WTC11 (cell line): ENCODE measurements at regions not wholly inside any gene's neighbourhood (a gene's known extent, or its start where the extent isn't known, plus 50 kb on each side); places are given as distances from the start of the nearest gene placed in this dataset.

Experiments
- ATAC-seq: fragments of 200-7000 bp; cut with Tn5 transposase; 2 replicates; pipeline ENCODE4 v1.10.0; 2021; ENCODE audit warnings: mild to moderate bottlenecking, moderate library complexity
- CTCF ChIA-PET: fragments of 300-600 bp; sonication (Branson Sonifier 250); formaldehyde crosslinking; loops from one replicate; lab custom pipeline; 2021; ENCODE audit warnings: antibody characterized with exemption; lab: Charles Lee
- POLR2A ChIA-PET: fragments of 350-600 bp; sonication (Branson Sonifier 250); formaldehyde crosslinking; loops from one replicate; lab custom pipeline; 2021; ENCODE audit warnings: antibody characterized with exemption; lab: Charles Lee
- DNase-seq: peaks from one replicate; pipeline ENCODE4 v3.0.0; 2021; ENCODE audit warnings: low spot score
- H3K27ac Mint-ChIP-seq: 2 replicates; pipeline ENCODE4 v1.8.0; 2021; ENCODE audit warnings: mixed read lengths
- H3K27me3 Mint-ChIP-seq: 2 replicates; pipeline ENCODE4 v1.8.0; 2021; ENCODE audit warnings: low read depth, mild to moderate bottlenecking, moderate library complexity, mixed read lengths
- H3K36me3 Mint-ChIP-seq: 2 replicates; pipeline ENCODE4 v1.8.0; 2021; ENCODE audit warnings: mixed read lengths
- H3K4me1 Mint-ChIP-seq: 2 replicates; pipeline ENCODE4 v1.8.0; 2022; ENCODE audit warnings: mixed read lengths
- H3K4me3 Mint-ChIP-seq: 2 replicates; pipeline ENCODE4 v1.8.0; 2021; ENCODE audit warnings: mild to moderate bottlenecking, moderate library complexity, mixed read lengths
- H3K9me3 Mint-ChIP-seq: 2 replicates; pipeline ENCODE4 v1.8.0; 2021; ENCODE audit warnings: mixed read lengths
- ARID4B ChIP-seq: sonication (generic); formaldehyde crosslinking; IDR thresholded peaks from 2 replicates; pipeline ENCODE4 v1.8.0; 2023; ENCODE audit warnings: missing genetic modification reagents, mild to moderate bottlenecking, borderline replicate concordance
- ATF1 ChIP-seq: sonication (generic); formaldehyde crosslinking; IDR thresholded peaks from 2 replicates; pipeline ENCODE4 v1.8.1; 2023; ENCODE audit warnings: mild to moderate bottlenecking, moderate library complexity, missing genetic modification reagents
- CTCF ChIP-seq: fragments of 200-600 bp; IDR thresholded peaks from 2 replicates; pipeline ENCODE4 v1.8.0; 2022; ENCODE audit warnings: antibody characterized with exemption
- E2F5 ChIP-seq: sonication (generic); formaldehyde crosslinking; IDR thresholded peaks from 2 replicates; pipeline ENCODE4 v1.8.1; 2022; ENCODE audit warnings: mild to moderate bottlenecking, moderate library complexity, missing genetic modification reagents
- FOXK1 ChIP-seq: sonication (generic); formaldehyde crosslinking; IDR thresholded peaks from 2 replicates; pipeline ENCODE4 v1.8.0; 2022; ENCODE audit warnings: mild to moderate bottlenecking, moderate library complexity, missing genetic modification reagents
- FOXP1 ChIP-seq: sonication (generic); formaldehyde crosslinking; IDR thresholded peaks from 2 replicates; pipeline ENCODE4 v1.8.0; 2022; ENCODE audit warnings: missing genetic modification reagents, mild to moderate bottlenecking, moderate library complexity, borderline replicate concordance
- GABPB1 ChIP-seq: sonication (generic); formaldehyde crosslinking; IDR thresholded peaks from 2 replicates; pipeline ENCODE4 v1.8.1; 2023; ENCODE audit warnings: mild to moderate bottlenecking, missing genetic modification reagents
- NR2C2 ChIP-seq: sonication (generic); formaldehyde crosslinking; IDR thresholded peaks from 2 replicates; pipeline ENCODE4 v1.8.0; 2022; ENCODE audit warnings: mild to moderate bottlenecking, missing genetic modification reagents
- NR3C1 ChIP-seq: sonication (generic); formaldehyde crosslinking; conservative IDR thresholded peaks from 2 replicates; pipeline ENCODE4 v1.8.1; 2023; ENCODE audit warnings: low read depth, mild to moderate bottlenecking, missing genetic modification reagents
- OVOL2 ChIP-seq: fragments of 250-450 bp; sonication (Bioruptor Pico); IDR thresholded peaks from 2 replicates; pipeline ENCODE4 v1.9.0; 2021; ENCODE audit warnings: mild to moderate bottlenecking, borderline replicate concordance
- RELA ChIP-seq: sonication (generic); formaldehyde crosslinking; IDR thresholded peaks from 2 replicates; pipeline ENCODE4 v1.8.1; 2022; ENCODE audit warnings: missing genetic modification reagents, mild to moderate bottlenecking, borderline replicate concordance
- SMAD4 ChIP-seq: sonication (generic); formaldehyde crosslinking; IDR thresholded peaks from 2 replicates; pipeline ENCODE4 v1.8.0; 2022; ENCODE audit warnings: mild to moderate bottlenecking, missing genetic modification reagents
- STAT6 ChIP-seq: sonication (generic); formaldehyde crosslinking; conservative IDR thresholded peaks from 2 replicates; pipeline ENCODE4 v1.8.1; 2023; ENCODE audit warnings: mild to moderate bottlenecking, low read depth, missing genetic modification reagents, moderate library complexity
- TEAD1 ChIP-seq: sonication (generic); formaldehyde crosslinking; IDR thresholded peaks from 2 replicates; pipeline ENCODE4 v1.8.0; 2022; ENCODE audit warnings: mild to moderate bottlenecking, missing genetic modification reagents
- TP53 ChIP-seq: sonication (generic); formaldehyde crosslinking; IDR thresholded peaks from 2 replicates; pipeline ENCODE4 v1.8.1; 2023; ENCODE audit warnings: mild to moderate bottlenecking, missing genetic modification reagents
- ZMAT4 ChIP-seq: fragments of 250-450 bp; sonication (Bioruptor Pico); IDR thresholded peaks from 2 replicates; pipeline ENCODE4 v1.9.0; 2021; ENCODE audit warnings: mild to moderate bottlenecking
- ZNF219 ChIP-seq: sonication (generic); formaldehyde crosslinking; IDR thresholded peaks from 2 replicates; pipeline ENCODE4 v1.8.0; 2023; ENCODE audit warnings: missing genetic modification reagents, mild to moderate bottlenecking, borderline replicate concordance
- ZNF425 ChIP-seq: fragments of 250-450 bp; sonication (Bioruptor Pico); conservative IDR thresholded peaks from 2 replicates; pipeline ENCODE4 v1.9.0; 2021; ENCODE audit warnings: mild to moderate bottlenecking
- ZNF671 ChIP-seq: fragments of 250-450 bp; sonication (Bioruptor Pico); IDR thresholded peaks from 2 replicates; pipeline ENCODE4 v1.8.0; 2021; ENCODE audit warnings: mild to moderate bottlenecking
- TF ChIP-seq, protein P1 (sequence below): sonication (generic); formaldehyde crosslinking; IDR thresholded peaks from 2 replicates; pipeline ENCODE4 v1.8.1; 2023; ENCODE audit warnings: mild to moderate bottlenecking, missing genetic modification reagents, moderate library complexity
- TF ChIP-seq, protein P2 (sequence below): sonication (generic); formaldehyde crosslinking; IDR thresholded peaks from 2 replicates; pipeline ENCODE4 v1.8.1; 2022; ENCODE audit warnings: low read depth, missing genetic modification reagents, borderline replicate concordance

DNA sequence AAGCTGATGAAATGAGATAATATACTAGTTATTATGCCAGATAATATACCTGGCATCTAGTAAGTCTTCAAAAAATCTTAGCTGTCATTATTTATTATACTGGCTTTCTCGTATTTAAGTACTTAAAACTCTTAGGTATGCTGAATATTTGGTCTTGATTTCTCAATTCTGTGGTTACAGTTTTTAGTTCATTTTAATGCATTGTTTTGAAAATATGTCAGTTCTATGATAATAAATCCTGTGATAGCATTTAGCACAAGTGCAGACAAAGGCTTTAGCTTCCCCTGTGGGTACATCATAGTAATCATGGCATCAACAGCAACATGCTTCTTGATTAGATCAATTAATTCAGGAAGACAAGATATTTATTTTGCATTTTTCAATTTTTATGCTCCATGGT lies 133.0 kb downstream of the SMC2 start (continued):
- TF ChIP-seq, protein P1, sequence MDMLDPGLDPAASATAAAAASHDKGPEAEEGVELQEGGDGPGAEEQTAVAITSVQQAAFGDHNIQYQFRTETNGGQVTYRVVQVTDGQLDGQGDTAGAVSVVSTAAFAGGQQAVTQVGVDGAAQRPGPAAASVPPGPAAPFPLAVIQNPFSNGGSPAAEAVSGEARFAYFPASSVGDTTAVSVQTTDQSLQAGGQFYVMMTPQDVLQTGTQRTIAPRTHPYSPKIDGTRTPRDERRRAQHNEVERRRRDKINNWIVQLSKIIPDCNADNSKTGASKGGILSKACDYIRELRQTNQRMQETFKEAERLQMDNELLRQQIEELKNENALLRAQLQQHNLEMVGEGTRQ (CRISPR knock-in tag) = no peak
- no peak for TF ChIP-seq TEAD1 (CRISPR knock-in tag)

DNA sequence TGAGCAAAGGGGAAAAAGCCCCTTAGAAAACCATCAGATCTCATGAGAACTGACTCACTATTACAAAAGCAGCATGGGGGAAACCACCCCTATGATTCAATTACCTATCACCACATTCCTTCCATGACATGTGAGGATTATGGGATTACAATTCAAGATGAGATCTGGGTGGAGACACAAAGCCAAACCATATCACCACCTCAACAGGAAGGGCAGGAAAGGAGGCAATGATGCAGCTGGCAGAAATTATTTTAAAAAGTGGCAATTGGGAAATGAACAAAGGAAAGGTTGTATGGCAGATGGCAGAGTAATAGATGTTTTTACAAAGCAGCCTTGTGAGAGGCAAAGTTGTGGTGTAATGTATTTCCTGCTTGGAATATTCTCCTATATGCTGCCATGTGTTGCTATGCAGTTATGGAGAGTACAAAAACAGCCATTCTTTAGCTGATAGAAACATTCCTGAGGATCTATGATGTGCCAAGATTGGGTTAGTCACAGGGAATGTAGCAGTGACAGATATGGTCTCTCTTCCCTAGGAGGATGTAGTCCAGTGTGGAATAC lies 138.8 kb downstream of the SMC2 start:
- H3K4me3 Mint-ChIP-seq = no peak overlapping the region
- H3K9me3 Mint-ChIP-seq = peaks cover 8% of the 10 kb centered on the region; the same call in 1 of the 2 replicates
- no peak overlapping the region for H3K27ac Mint-ChIP-seq
- CTCF ChIA-PET = no interaction called here
- DNase-seq = no peak
- H3K4me1 Mint-ChIP-seq = no peaks in the 10 kb centered on the region
- ATAC-seq = no peak
- H3K36me3 Mint-ChIP-seq = peaks cover 14% of the 10 kb centered on the region
- POLR2A ChIA-PET = no interaction called here
- no peaks in the 10 kb centered on the region for H3K27me3 Mint-ChIP-seq
- no peak for TF ChIP-seq OVOL2 (CRISPR knock-in tag)
- no peak for TF ChIP-seq NR2C2 (CRISPR knock-in tag)
- TF ChIP-seq ZNF671 (CRISPR knock-in tag) = no peak
- no peak for TF ChIP-seq FOXP1 (CRISPR knock-in tag)
- TF ChIP-seq STAT6 (CRISPR knock-in tag) = no peak
- no peak for TF ChIP-seq E2F5
- no peak for TF ChIP-seq ARID4B (CRISPR knock-in tag)
- TF ChIP-seq ZMAT4 (CRISPR knock-in tag) = no peak
- TF ChIP-seq NR3C1 (CRISPR knock-in tag) = no peak
- TF ChIP-seq TP53 (CRISPR knock-in tag) = no peak
- TF ChIP-seq GABPB1 (CRISPR knock-in tag) = no peak
- TF ChIP-seq CTCF = no peak
- TF ChIP-seq RELA (CRISPR knock-in tag) = no peak
- no peak for TF ChIP-seq ZNF219 (CRISPR knock-in tag)
- no peak for TF ChIP-seq FOXK1
- TF ChIP-seq ZNF425 = no peak
- no peak for TF ChIP-seq ATF1 (CRISPR knock-in tag)
- TF ChIP-seq, protein P2, sequence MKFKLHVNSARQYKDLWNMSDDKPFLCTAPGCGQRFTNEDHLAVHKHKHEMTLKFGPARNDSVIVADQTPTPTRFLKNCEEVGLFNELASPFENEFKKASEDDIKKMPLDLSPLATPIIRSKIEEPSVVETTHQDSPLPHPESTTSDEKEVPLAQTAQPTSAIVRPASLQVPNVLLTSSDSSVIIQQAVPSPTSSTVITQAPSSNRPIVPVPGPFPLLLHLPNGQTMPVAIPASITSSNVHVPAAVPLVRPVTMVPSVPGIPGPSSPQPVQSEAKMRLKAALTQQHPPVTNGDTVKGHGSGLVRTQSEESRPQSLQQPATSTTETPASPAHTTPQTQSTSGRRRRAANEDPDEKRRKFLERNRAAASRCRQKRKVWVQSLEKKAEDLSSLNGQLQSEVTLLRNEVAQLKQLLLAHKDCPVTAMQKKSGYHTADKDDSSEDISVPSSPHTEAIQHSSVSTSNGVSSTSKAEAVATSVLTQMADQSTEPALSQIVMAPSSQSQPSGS (CRISPR knock-in tag) = no peak
- no peak for TF ChIP-seq SMAD4
